HepG2 (cell line): ENCODE measurements at regions not wholly inside any gene's neighbourhood (a gene's known extent, or its start where the extent isn't known, plus 50 kb on each side); places are given as distances from the start of the nearest gene placed in this dataset.

Experiments used
- ATAC-seq: fragments of 200-7000 bp; cut with Tn5 transposase; 3 replicates; pipeline ENCODE4 v1.9.1; 2020; ENCODE audit warnings: mild to moderate bottlenecking, moderate library complexity
- BruUV-seq: library from RNA; stranded (reverse); fragments of 400-500 nt; replicated peaks from 2 replicates; lab custom pipeline; 2021; lab: Mats Ljungman, UMichigan
- CTCF ChIA-PET: fragments of 300-600 bp; formaldehyde crosslinking; extraction: SDS; loops from one replicate; lab custom pipeline; 2021; ENCODE audit warnings: low total read pairs, inconsistent platforms, low intra/inter-chr PET ratio; lab: Yijun Ruan, JAX
- POLR2A ChIA-PET: fragments of 350-600 bp; sonication (Branson Sonifier 250); formaldehyde crosslinking; loops from one replicate; lab custom pipeline; 2020; ENCODE audit warnings: antibody characterized with exemption, inconsistent platforms; lab: Yijun Ruan, JAX
- DNase-seq: peaks from one replicate; pipeline ENCODE4 v3.0.0-alpha.2; 2015; ENCODE audit warnings: low spot score
- FAIRE-seq: peaks from 3 replicates; lab custom pipeline; 2011; peaks lifted over from hg19 to GRCh38; lab: Jason Lieb, UNC
- H2AFZ ChIP-seq: one replicate; pipeline ENCODE4 v1.6.1; 2011; ENCODE audit warnings: low read length, inconsistent platforms
- H3K27ac ChIP-seq: fragments of 300-600 bp; 3 replicates; pipeline ENCODE4 v1.8.0; 2011; ENCODE audit warnings: mixed run types, mild to moderate bottlenecking, mixed read lengths, low read length, inconsistent platforms; ENCODE audit not compliant: insufficient read depth; ENCODE audit errors: extremely low read length
- H3K27me3 ChIP-seq, 2 experiments: fragments of 200-600 bp in 1 of 2; 2 replicates in 1 of 2; 3 replicates in 1 of 2; pipeline versions ENCODE4 v1.6.0 to v1.8.0; 2011; ENCODE audit warnings: low read length in 2 of 2, mild to moderate bottlenecking in 2 of 2, moderate library complexity in 2 of 2, inconsistent platforms in 1 of 2; ENCODE audit not compliant: insufficient read depth in 2 of 2, control insufficient read depth in 1 of 2
- H3K36me3 ChIP-seq, 2 experiments: fragments of 200-600 bp in 1 of 2; replicated peaks in 1 of 2; 2 replicates in 1 of 2; 3 replicates in 1 of 2; pipeline versions ENCODE4 v1.5.1 to v1.8.0; 2011; ENCODE audit warnings: low read length in 2 of 2, inconsistent platforms in 1 of 2; ENCODE audit not compliant: insufficient read depth in 2 of 2, control insufficient read depth in 1 of 2
- H3K4me1 ChIP-seq: 2 replicates; pipeline ENCODE4 v1.5.1; 2012; ENCODE audit warnings: low read length, inconsistent platforms; ENCODE audit not compliant: insufficient read depth
- H3K4me2 ChIP-seq: 2 replicates; pipeline ENCODE4 v1.6.0; 2011; ENCODE audit warnings: low read depth, low read length, inconsistent platforms
- H3K4me3 ChIP-seq, 3 experiments: fragments of 200-600 bp in 1 of 3; sonication (generic), shearing (Covaris generic) in 1 of 3; replicated peaks in 1 of 3; 2 replicates each; pipeline ENCODE4 v1.5.1; 2011 to 2016; ENCODE audit warnings: low read length in 3 of 3, inconsistent platforms in 2 of 3, low read depth in 2 of 3, mild to moderate bottlenecking in 2 of 3, control low read depth in 1 of 3, mixed read lengths in 1 of 3; ENCODE audit not compliant: insufficient read depth in 1 of 3
- H3K79me2 ChIP-seq: one replicate; pipeline ENCODE4 v1.6.1; 2011; ENCODE audit warnings: low read length, inconsistent platforms; ENCODE audit not compliant: insufficient read depth
- H3K9ac ChIP-seq: 2 replicates; pipeline ENCODE4 v1.6.0; 2011; ENCODE audit warnings: mild to moderate bottlenecking, low read depth, low read length, inconsistent platforms; ENCODE audit not compliant: insufficient read depth
- H3K9me3 ChIP-seq: 2 replicates; pipeline ENCODE4 v1.5.1; 2012; ENCODE audit warnings: mild to moderate bottlenecking, low read length
- H4K20me1 ChIP-seq: 2 replicates; pipeline ENCODE4 v1.6.0; 2011; ENCODE audit warnings: inconsistent platforms, mild to moderate bottlenecking, low read length, moderate library complexity; ENCODE audit not compliant: insufficient read depth
- SYNCRIP ChIP-seq: fragments of 200-400 bp; formaldehyde crosslinking; IDR thresholded peaks from 2 replicates; pipeline ENCODE4 v1.6.1; 2018; ENCODE audit warnings: mild to moderate bottlenecking, low read depth, low read length; ENCODE audit not compliant: insufficient read depth
- WGBS: methylation state at CpG from one replicate; pipeline ENCODE4 v1.1.6; 2017; ENCODE audit warnings: low lambda C conversion rate; 5-methylcytosine and 5-hydroxymethylcytosine counted together
- in situ Hi-C: cut with HindIII; loops from 2 replicates; pipeline ENCODE4 v1.10.0; 2017; ENCODE audit warnings: low pct_unique_long_range_greater_than_20kb; ENCODE audit not compliant: extremely low pct_ligation_motif_present
- intact Hi-C: fragments of 100-400 bp; cut with micrococcal nuclease; formaldehyde crosslinking; loops from one replicate; pipeline ENCODE4 v1.10.0; 2022; ENCODE audit not compliant: unreplicated experiment
- TF ChIP-seq, protein P1 (sequence below): sonication (generic); formaldehyde crosslinking; IDR thresholded peaks from 2 replicates; pipeline ENCODE4 v1.4.0; 2020; ENCODE audit warnings: missing genetic modification reagents
- TF ChIP-seq, protein P2 (sequence below): sonication (generic); formaldehyde crosslinking; IDR thresholded peaks from 2 replicates; pipeline ENCODE4 v1.4.0; 2020; ENCODE audit warnings: missing genetic modification reagents

DNA sequence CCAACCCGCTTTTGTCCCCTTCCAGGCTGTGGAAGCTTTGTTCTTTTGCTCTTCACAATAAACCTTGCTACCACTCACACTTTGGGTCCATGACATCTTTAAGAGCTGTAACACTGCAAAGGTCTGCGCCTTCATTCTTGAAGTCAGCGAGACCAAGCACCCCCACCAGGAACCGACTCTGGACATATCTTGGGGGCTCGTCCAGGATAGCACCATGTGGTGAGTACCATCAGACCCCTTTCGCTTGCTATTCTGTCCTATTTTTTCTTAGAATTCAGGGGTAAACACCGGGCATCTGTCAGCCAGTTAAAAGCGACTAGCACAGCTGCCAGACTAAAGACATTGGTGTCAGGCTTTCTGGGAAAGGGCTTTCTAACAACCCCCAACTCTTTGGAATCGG, 137.6 kb upstream of the PPFIA2 start:
- 16% methylated on average over 8 of the region's 9 CpGs for WGBS
- POLR2A ChIA-PET, result no interaction called here
- no peaks in the 10 kb centered on the region for H3K27me3 ChIP-seq

More for the DNA sequence above, 137.6 kb upstream of the PPFIA2 start:
- DNase-seq, result no peak
- CTCF ChIA-PET, result no interaction called here
- FAIRE-seq, result no peak
- no peak for ATAC-seq
- no peak overlapping the region for H3K9ac ChIP-seq
- BruUV-seq, result no TSS peak
- no peaks in the 10 kb centered on the region for H4K20me1 ChIP-seq
- no peak for TF ChIP-seq SYNCRIP
- TF ChIP-seq, protein P1, sequence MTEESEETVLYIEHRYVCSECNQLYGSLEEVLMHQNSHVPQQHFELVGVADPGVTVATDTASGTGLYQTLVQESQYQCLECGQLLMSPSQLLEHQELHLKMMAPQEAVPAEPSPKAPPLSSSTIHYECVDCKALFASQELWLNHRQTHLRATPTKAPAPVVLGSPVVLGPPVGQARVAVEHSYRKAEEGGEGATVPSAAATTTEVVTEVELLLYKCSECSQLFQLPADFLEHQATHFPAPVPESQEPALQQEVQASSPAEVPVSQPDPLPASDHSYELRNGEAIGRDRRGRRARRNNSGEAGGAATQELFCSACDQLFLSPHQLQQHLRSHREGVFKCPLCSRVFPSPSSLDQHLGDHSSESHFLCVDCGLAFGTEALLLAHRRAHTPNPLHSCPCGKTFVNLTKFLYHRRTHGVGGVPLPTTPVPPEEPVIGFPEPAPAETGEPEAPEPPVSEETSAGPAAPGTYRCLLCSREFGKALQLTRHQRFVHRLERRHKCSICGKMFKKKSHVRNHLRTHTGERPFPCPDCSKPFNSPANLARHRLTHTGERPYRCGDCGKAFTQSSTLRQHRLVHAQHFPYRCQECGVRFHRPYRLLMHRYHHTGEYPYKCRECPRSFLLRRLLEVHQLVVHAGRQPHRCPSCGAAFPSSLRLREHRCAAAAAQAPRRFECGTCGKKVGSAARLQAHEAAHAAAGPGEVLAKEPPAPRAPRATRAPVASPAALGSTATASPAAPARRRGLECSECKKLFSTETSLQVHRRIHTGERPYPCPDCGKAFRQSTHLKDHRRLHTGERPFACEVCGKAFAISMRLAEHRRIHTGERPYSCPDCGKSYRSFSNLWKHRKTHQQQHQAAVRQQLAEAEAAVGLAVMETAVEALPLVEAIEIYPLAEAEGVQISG, result no peak
- TF ChIP-seq, protein P2, sequence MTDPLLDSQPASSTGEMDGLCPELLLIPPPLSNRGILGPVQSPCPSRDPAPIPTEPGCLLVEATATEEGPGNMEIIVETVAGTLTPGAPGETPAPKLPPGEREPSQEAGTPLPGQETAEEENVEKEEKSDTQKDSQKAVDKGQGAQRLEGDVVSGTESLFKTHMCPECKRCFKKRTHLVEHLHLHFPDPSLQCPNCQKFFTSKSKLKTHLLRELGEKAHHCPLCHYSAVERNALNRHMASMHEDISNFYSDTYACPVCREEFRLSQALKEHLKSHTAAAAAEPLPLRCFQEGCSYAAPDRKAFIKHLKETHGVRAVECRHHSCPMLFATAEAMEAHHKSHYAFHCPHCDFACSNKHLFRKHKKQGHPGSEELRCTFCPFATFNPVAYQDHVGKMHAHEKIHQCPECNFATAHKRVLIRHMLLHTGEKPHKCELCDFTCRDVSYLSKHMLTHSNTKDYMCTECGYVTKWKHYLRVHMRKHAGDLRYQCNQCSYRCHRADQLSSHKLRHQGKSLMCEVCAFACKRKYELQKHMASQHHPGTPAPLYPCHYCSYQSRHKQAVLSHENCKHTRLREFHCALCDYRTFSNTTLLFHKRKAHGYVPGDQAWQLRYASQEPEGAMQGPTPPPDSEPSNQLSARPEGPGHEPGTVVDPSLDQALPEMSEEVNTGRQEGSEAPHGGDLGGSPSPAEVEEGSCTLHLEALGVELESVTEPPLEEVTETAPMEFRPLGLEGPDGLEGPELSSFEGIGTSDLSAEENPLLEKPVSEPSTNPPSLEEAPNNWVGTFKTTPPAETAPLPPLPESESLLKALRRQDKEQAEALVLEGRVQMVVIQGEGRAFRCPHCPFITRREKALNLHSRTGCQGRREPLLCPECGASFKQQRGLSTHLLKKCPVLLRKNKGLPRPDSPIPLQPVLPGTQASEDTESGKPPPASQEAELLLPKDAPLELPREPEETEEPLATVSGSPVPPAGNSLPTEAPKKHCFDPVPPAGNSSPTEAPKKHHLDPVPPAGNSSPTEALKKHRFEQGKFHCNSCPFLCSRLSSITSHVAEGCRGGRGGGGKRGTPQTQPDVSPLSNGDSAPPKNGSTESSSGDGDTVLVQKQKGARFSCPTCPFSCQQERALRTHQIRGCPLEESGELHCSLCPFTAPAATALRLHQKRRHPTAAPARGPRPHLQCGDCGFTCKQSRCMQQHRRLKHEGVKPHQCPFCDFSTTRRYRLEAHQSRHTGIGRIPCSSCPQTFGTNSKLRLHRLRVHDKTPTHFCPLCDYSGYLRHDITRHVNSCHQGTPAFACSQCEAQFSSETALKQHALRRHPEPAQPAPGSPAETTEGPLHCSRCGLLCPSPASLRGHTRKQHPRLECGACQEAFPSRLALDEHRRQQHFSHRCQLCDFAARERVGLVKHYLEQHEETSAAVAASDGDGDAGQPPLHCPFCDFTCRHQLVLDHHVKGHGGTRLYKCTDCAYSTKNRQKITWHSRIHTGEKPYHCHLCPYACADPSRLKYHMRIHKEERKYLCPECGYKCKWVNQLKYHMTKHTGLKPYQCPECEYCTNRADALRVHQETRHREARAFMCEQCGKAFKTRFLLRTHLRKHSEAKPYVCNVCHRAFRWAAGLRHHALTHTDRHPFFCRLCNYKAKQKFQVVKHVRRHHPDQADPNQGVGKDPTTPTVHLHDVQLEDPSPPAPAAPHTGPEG (CRISPR knock-in tag), result no peak
- TF ChIP-seq, all 625 proteins: peak for 0
- Histone ChIP-seq H3K4me1 (no peaks in the 10 kb centered on the region), H3K4me2 (no peak overlapping the region), H3K9me3 (peaks cover 49% of the 10 kb centered on the region), H3K4me3 (no peak overlapping the region), H2AFZ (no peak overlapping the region), H3K79me2 (no peaks in the 10 kb centered on the region), H3K27ac (no peak overlapping the region), H3K36me3 (no peaks in the 10 kb centered on the region)
- intact Hi-C loops (no loop called here), in situ Hi-C loops (no loop called here)
